WERI-Rb-1 (cell line): ENCODE measurements at regions not wholly inside any gene's neighbourhood (a gene's known extent, or its start where the extent isn't known, plus 50 kb on each side); places are given as distances from the start of the nearest gene placed in this dataset.

Source experiments
- DNase-seq: peaks from one replicate; pipeline ENCODE4 v3.0.0-alpha.2; 2020
- H3K27ac ChIP-seq: fragments of 250-450 bp; sonication (Bioruptor Pico); 2 replicates; pipeline ENCODE4 v1.5.1; 2020; ENCODE audit warnings: mild to moderate bottlenecking, moderate library complexity
- H3K27me3 ChIP-seq: fragments of 250-450 bp; sonication (Bioruptor Pico); 2 replicates; pipeline ENCODE4 v1.5.1; 2021; ENCODE audit warnings: mild to moderate bottlenecking, low read depth, moderate library complexity; ENCODE audit not compliant: insufficient read depth, severe bottlenecking
- H3K36me3 ChIP-seq: fragments of 250-450 bp; sonication (Bioruptor Pico); 2 replicates; pipeline ENCODE4 v1.5.1; 2020; ENCODE audit warnings: mild to moderate bottlenecking, moderate library complexity
- H3K4me3 ChIP-seq: 2 replicates; pipeline ENCODE4 v1.5.1; 2011; ENCODE audit warnings: low read depth, mild to moderate bottlenecking, control low read depth, low read length
- H3K9me3 ChIP-seq: fragments of 250-450 bp; sonication (Bioruptor Pico); 2 replicates; pipeline ENCODE4 v1.5.1; 2021; ENCODE audit warnings: mild to moderate bottlenecking, moderate library complexity; ENCODE audit not compliant: severe bottlenecking
- TF ChIP-seq, protein P1 (sequence below): IDR thresholded peaks from 2 replicates; pipeline ENCODE4 v1.5.1; 2011; ENCODE audit warnings: low read depth, mild to moderate bottlenecking, control low read depth, inconsistent platforms, low read length

DNA sequence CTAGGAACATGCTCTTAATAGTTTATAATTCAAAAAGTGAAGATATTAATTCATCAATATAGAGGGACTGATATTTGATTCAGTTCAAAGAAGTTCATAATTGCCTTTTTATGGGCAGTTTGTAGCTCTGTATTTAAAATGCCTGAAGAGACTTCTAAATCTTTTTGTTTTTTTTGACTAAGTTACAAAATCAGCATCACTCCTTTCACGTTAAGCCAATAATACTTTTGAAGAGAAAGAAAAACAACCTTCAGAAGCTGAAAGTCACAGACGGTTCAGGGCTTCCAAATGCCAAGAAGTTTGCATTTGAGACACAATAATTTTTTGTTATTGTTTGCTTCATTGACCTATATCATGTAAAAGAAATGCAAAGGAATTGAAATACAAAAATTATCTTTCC is 394.6 kb upstream of the NR2F2 start:
- Histone ChIP-seq H3K4me3 (no peak overlapping the region), H3K27me3 (peaks cover 7% of the 10 kb centered on the region), H3K27ac (no peak overlapping the region), H3K9me3 (no peaks in the 10 kb centered on the region), H3K36me3 (no peaks in the 10 kb centered on the region)
- TF ChIP-seq, protein P1, sequence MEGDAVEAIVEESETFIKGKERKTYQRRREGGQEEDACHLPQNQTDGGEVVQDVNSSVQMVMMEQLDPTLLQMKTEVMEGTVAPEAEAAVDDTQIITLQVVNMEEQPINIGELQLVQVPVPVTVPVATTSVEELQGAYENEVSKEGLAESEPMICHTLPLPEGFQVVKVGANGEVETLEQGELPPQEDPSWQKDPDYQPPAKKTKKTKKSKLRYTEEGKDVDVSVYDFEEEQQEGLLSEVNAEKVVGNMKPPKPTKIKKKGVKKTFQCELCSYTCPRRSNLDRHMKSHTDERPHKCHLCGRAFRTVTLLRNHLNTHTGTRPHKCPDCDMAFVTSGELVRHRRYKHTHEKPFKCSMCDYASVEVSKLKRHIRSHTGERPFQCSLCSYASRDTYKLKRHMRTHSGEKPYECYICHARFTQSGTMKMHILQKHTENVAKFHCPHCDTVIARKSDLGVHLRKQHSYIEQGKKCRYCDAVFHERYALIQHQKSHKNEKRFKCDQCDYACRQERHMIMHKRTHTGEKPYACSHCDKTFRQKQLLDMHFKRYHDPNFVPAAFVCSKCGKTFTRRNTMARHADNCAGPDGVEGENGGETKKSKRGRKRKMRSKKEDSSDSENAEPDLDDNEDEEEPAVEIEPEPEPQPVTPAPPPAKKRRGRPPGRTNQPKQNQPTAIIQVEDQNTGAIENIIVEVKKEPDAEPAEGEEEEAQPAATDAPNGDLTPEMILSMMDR = no peak
- DNase-seq = no peak

DNA sequence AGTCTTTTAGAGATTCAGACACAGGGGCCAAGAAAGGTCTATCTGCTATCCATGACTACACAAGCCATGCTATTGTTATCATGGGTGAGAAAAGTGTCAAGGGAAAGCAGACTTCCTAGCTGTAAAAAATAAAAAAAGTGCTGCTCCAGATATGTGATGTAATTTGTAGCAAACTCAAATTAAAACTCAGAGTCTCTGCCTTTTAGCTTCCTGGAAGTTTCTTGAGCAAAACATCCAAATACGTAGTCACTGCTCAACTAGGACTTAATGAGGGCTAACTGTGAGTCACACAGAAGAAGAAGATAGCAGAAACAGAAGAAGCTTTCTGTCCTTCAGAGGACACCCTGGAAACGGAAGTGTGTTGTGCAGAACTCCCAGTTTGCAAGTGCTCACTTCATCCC is 393.4 kb upstream of the NR2F2 start:
- TF ChIP-seq, protein P1 = no peak
- peaks cover 7% of the 10 kb centered on the region for H3K27me3 ChIP-seq
- DNase-seq = no peak

DNA sequence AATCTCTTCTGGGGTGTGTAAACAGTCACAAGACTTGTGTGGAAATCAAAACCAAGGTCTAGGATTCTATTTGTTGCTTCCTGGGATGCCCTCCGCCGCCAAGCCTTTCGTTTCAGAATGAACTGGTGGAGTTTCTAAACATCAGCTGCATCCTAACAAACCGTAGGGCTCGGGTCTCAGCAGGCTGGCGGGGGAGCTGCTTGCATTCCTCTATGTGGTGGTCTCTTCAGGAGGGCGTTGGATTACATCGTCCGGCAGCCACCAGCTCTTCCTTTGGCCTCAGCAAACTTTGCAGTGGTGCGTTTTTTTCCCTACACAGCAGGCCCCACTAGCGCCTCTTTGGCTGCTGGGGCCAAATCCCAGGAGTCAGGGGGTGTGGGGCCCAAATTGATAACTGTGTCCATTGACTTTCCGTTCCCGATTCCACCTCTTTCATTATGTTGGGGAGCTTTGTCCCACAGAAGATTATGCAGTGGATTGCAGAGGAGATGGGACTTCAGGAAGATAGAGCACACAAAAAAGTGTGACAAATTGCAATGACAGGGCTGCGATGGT is 390.0 kb upstream of the NR2F2 start:
- peaks cover 7% of the 10 kb centered on the region for H3K27me3 ChIP-seq
- H3K9me3 ChIP-seq = peaks cover 3% of the 10 kb centered on the region
- DNase-seq = no peak
- no peaks in the 10 kb centered on the region for H3K36me3 ChIP-seq
- TF ChIP-seq, protein P1 = no peak
- H3K27ac ChIP-seq = no peak overlapping the region
- H3K4me3 ChIP-seq = no peak overlapping the region

More for the DNA sequence above, 393.4 kb upstream of the NR2F2 start:
- Histone ChIP-seq H3K27ac (no peak overlapping the region), H3K36me3 (no peaks in the 10 kb centered on the region), H3K4me3 (no peak overlapping the region), H3K9me3 (peaks cover 3% of the 10 kb centered on the region)

DNA sequence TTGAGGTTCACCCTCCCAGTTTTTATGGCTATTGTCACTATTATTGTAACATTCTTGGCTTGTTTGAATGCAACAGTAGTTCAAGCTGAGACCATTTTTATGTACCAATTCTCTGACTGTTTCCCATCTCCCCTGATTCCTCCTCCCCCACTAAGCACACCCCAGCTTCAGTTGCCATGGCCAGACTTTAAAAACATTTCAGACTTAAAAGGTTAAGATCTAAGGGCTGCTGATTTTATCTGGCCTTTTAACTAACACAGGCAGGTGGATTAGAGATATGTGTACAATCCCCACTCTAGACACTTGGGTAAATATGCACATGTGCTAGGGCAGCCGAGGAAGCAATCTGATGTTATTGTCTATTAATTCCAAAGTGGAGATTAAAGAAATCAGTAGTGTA is 386.3 kb upstream of the NR2F2 start:
- DNase-seq = no peak
- no peak overlapping the region for H3K4me3 ChIP-seq
- H3K27me3 ChIP-seq = peaks cover 5% of the 10 kb centered on the region
- H3K27ac ChIP-seq = no peak overlapping the region
- TF ChIP-seq, protein P1 = no peak
- peaks cover 3% of the 10 kb centered on the region for H3K9me3 ChIP-seq
- no peaks in the 10 kb centered on the region for H3K36me3 ChIP-seq

DNA sequence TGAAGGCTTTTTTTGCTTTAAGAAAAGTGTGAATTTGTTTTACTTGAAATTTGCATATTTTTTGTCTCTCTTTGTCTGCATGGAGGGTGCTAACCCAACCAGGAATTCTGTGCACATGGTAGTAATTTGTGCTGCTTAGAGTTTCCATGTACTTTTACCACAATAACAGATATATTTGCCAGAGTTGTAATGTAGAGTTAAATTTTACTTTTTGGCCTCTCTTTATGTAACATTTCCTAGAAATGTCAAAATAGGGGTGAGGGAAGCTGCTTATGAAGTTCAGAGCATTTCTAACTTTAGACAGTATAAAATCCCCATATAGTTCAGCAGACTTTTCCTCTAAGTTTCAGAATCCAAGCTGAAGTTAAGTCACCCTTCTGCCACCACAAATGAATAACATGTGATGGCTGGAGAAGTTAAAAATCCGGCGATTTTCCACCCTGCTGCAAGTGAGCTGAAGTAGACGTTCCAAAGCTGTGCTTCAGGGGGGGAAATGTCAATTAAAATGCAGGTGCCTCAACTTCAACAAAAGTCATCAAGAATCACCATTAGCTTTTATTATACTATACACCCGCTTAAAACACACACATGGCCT is 385.7 kb upstream of the NR2F2 start:
- peaks cover 3% of the 10 kb centered on the region for H3K9me3 ChIP-seq
- no peak for DNase-seq
- TF ChIP-seq, protein P1 = no peak
- no peak overlapping the region for H3K27ac ChIP-seq
- no peak overlapping the region for H3K4me3 ChIP-seq
- peaks cover 5% of the 10 kb centered on the region for H3K27me3 ChIP-seq
- no peaks in the 10 kb centered on the region for H3K36me3 ChIP-seq

DNA sequence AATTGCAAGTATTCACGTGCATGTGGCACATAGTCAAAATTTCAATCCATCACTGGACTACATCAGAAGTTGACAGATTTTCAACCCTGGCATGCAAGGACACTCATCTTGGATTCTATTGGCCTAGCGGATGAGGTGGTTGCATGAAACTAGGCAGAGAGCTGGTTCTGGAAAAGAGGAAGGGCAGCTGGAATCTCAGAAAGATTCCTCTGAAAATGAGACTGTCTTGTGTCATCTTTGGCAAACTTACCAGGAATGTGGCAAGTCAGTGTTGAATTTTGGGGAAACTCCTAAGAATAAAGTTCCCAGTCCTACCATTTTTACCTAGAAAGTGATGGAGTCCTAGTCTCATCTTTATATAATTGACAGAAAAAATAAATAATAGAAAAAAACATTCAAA is 384.3 kb upstream of the NR2F2 start:
- Histone ChIP-seq H3K27me3 (peaks cover 3% of the 10 kb centered on the region), H3K4me3 (no peak overlapping the region), H3K9me3 (peaks cover 3% of the 10 kb centered on the region), H3K27ac (no peak overlapping the region), H3K36me3 (no peaks in the 10 kb centered on the region)
- no peak for DNase-seq
- TF ChIP-seq, protein P1 = no peak
